Tibial artery (tissue), 4 donors: ENCODE measurements at regions not wholly inside any gene's neighbourhood (a gene's known extent, or its start where the extent isn't known, plus 50 kb on each side); places are given as distances from the start of the nearest gene placed in this dataset.
A peak's percentile ranks its signal among the peaks of the same experiment; 100 is the strongest.

ENCODE experiments used
- DNase-seq, 2 donors: peaks; one replicate each; pipeline ENCODE4 v3.0.0-alpha.2; 2019
- H3K27ac ChIP-seq, 2 donors: fragments of 200-600 bp; sonication (generic) in 1 of 2; 1 replicate in 1 of 2; 2 replicates in 1 of 2; pipeline ENCODE4 v1.5.1; 2018 to 2019; ENCODE audit warnings: mild to moderate bottlenecking in 1 of 2
- H3K27me3 ChIP-seq, 2 donors: fragments of 200-600 bp; sonication (generic) in 1 of 2; one replicate each; pipeline versions ENCODE4 v1.5.1 to v1.6.0; 2016 to 2019
- H3K36me3 ChIP-seq, 3 donors: fragments of 200-600 bp; sonication (generic) in 2 of 3; one replicate each; pipeline ENCODE4 v1.5.1; 2016 to 2019; ENCODE audit warnings: mild to moderate bottlenecking in 2 of 3
- H3K4me1 ChIP-seq, 4 donors: fragments of 200-600 bp; sonication (generic) in 2 of 4; 1 replicate in 3 of 4; 2 replicates in 1 of 4; pipeline ENCODE4 v1.5.1; 2016 to 2019
- H3K4me3 ChIP-seq, 2 donors: fragments of 200-600 bp; sonication (generic) in 1 of 2; 1 replicate in 1 of 2; 2 replicates in 1 of 2; pipeline ENCODE4 v1.5.1; 2018 to 2019; ENCODE audit warnings: mild to moderate bottlenecking in 2 of 2
- H3K9me3 ChIP-seq, 3 donors: fragments of 200-600 bp; sonication (generic) in 1 of 3; one replicate each; pipeline ENCODE4 v1.5.1; 2016 to 2019
- CTCF ChIP-seq, 2 experiments: fragments of 200-600 bp in 1 of 2; fragments of 450-650 bp in 1 of 2; IDR thresholded peaks; one replicate each; pipeline ENCODE4 v1.5.1; 2017 to 2019; ENCODE audit warnings: antibody characterized with exemption in 2 of 2, mild to moderate bottlenecking in 1 of 2, moderate library complexity in 1 of 2
- intact Hi-C: fragments of 100-400 bp; cut with DNase I; formaldehyde crosslinking; loops from one replicate; pipeline ENCODE4 v1.15.0; 2023; ENCODE audit warnings: low total_unique reads

GRCh38 chr2:228698963-228699362, 517.5 kb upstream of the SPHKAP start:
- TF ChIP-seq CTCF (IDR thresholded peaks at IDR 0.05), result no peak
- H3K27ac ChIP-seq, result no peak overlapping the region
- no peaks in the 10 kb centered on the region for H3K9me3 ChIP-seq
- no peaks in the 10 kb centered on the region for H3K36me3 ChIP-seq
- intact Hi-C loops, result no loop called here
- H3K4me3 ChIP-seq, result no peak overlapping the region
- no peaks in the 10 kb centered on the region for H3K4me1 ChIP-seq
- H3K27me3 ChIP-seq, result no peaks in the 10 kb centered on the region
- no peak for DNase-seq

GRCh38 chr2:228697456-228697855, 516.0 kb upstream of the SPHKAP start:
- H3K9me3 ChIP-seq, result no peaks in the 10 kb centered on the region
- no peaks in the 10 kb centered on the region for H3K36me3 ChIP-seq
- intact Hi-C loops, result no loop called here
- no peak for TF ChIP-seq CTCF (IDR thresholded peaks at IDR 0.05)
- no peak for DNase-seq
- H3K4me1 ChIP-seq, result no peaks in the 10 kb centered on the region
- no peaks in the 10 kb centered on the region for H3K27me3 ChIP-seq
- H3K27ac ChIP-seq, result no peak overlapping the region
- no peak overlapping the region for H3K4me3 ChIP-seq

- TF ChIP-seq CTCF (IDR thresholded peaks at IDR 0.05), result no peak
- Histone ChIP-seq H3K4me3 (no peak overlapping the region), H3K27ac (no peak overlapping the region), H3K4me1 (no peaks in the 10 kb centered on the region), H3K27me3 (no peaks in the 10 kb centered on the region), H3K36me3 (no peaks in the 10 kb centered on the region), H3K9me3 (no peaks in the 10 kb centered on the region)
- intact Hi-C loops, result no loop called here
- no peak for DNase-seq
Observed at GRCh38 chr2:228690681-228691080, 509.2 kb upstream of the SPHKAP start.

- no peaks in the 10 kb centered on the region for H3K36me3 ChIP-seq
- intact Hi-C loops, result no loop called here
Observed at GRCh38 chr2:228689053-228689452, 507.6 kb upstream of the SPHKAP start.

GRCh38 chr2:228688007-228688645, 506.6 kb upstream of the SPHKAP start:
- intact Hi-C loops, result no loop called here
- no peaks in the 10 kb centered on the region for H3K27me3 ChIP-seq
- no peaks in the 10 kb centered on the region for H3K36me3 ChIP-seq
- no peak overlapping the region for H3K27ac ChIP-seq
- no peak for DNase-seq
- H3K4me1 ChIP-seq, result no peaks in the 10 kb centered on the region
- TF ChIP-seq CTCF (IDR thresholded peaks at IDR 0.05), result no peak
- H3K9me3 ChIP-seq, result no peaks in the 10 kb centered on the region
- no peak overlapping the region for H3K4me3 ChIP-seq

More at GRCh38 chr2:228689053-228689452, 507.6 kb upstream of the SPHKAP start:
- no peak for DNase-seq
- Histone ChIP-seq H3K4me1 (no peaks in the 10 kb centered on the region), H3K9me3 (no peaks in the 10 kb centered on the region), H3K27me3 (no peaks in the 10 kb centered on the region), H3K4me3 (no peak overlapping the region), H3K27ac (no peak overlapping the region)
- TF ChIP-seq CTCF (IDR thresholded peaks at IDR 0.05), result peak; percentile 6 to 23

GRCh38 chr2:228681979-228682378, 500.5 kb upstream of the SPHKAP start:
- no peak for DNase-seq
- H3K4me3 ChIP-seq, result no peak overlapping the region
- intact Hi-C loops, result no loop called here
- H3K27ac ChIP-seq, result no peak overlapping the region
- TF ChIP-seq CTCF (IDR thresholded peaks at IDR 0.05), result no peak
- no peaks in the 10 kb centered on the region for H3K36me3 ChIP-seq
- H3K27me3 ChIP-seq, result no peaks in the 10 kb centered on the region
- H3K4me1 ChIP-seq, result peaks cover 0 to 6% (median 2%) of the 10 kb centered on the region in 4 donors
- no peaks in the 10 kb centered on the region for H3K9me3 ChIP-seq
